Body of pancreas (tissue), 4 donors: ENCODE measurements at regions not wholly inside any gene's neighbourhood (a gene's known extent, or its start where the extent isn't known, plus 50 kb on each side); places are given as distances from the start of the nearest gene placed in this dataset.

Source experiments
- ATAC-seq: fragments of 150-250 bp; one replicate; pipeline ENCODE4 v1.9.1; 2016
- DNase-seq, 4 donors: peaks; one replicate each; pipeline ENCODE4 v3.0.0-alpha.2; 2019
- H3K27ac ChIP-seq, 4 donors: fragments of 200-600 bp; sonication (generic); 1 replicate in 3 of 4; 2 replicates in 1 of 4; pipeline versions ENCODE4 v1.5.1 to v1.6.1; 2016 to 2019; ENCODE audit warnings: mild to moderate bottlenecking in 1 of 4, mixed read lengths in 1 of 4, moderate library complexity in 1 of 4
- H3K27me3 ChIP-seq, 2 donors: fragments of 200-600 bp; sonication (generic); one replicate each; pipeline ENCODE4 v1.6.0; 2016; ENCODE audit warnings: mild to moderate bottlenecking in 1 of 2
- H3K36me3 ChIP-seq, 2 donors: fragments of 200-600 bp; sonication (generic); replicated peaks in 1 of 2; 2 replicates each; pipeline ENCODE4 v1.5.1; 2016; ENCODE audit warnings: low read depth in 2 of 2; ENCODE audit not compliant: insufficient read depth in 1 of 2
- H3K4me1 ChIP-seq: fragments of 200-600 bp; sonication (generic); one replicate; pipeline ENCODE4 v1.6.0; 2016
- H3K4me3 ChIP-seq, 2 donors: fragments of 200-600 bp; sonication (generic); 1 replicate in 1 of 2; 2 replicates in 1 of 2; pipeline ENCODE4 v1.5.1; 2016 to 2019
- H3K9me3 ChIP-seq, 3 donors: fragments of 200-600 bp; sonication (generic); 1 replicate in 2 of 3; 2 replicates in 1 of 3; pipeline ENCODE4 v1.5.1; 2016
- CTCF ChIP-seq, 7 experiments: fragments of 450-650 bp in 4 of 7; fragments of 200-600 bp in 3 of 7; sonication (generic) in 3 of 7; IDR thresholded peaks; one replicate each; pipeline ENCODE4 v1.5.1; 2016 to 2019; ENCODE audit warnings: antibody characterized with exemption in 7 of 7
- POLR2A ChIP-seq, 3 donors: fragments of 450-650 bp; IDR thresholded peaks; one replicate each; pipeline ENCODE4 v1.6.1; 2016; ENCODE audit warnings: antibody characterized with exemption in 3 of 3, mild to moderate bottlenecking in 2 of 3
- WGBS, 2 donors: methylation state at CpG; one replicate each; pipeline ENCODE4 v1.1.5; 2017; 5-methylcytosine and 5-hydroxymethylcytosine counted together
- intact Hi-C: fragments of 100-400 bp; cut with DNase I; formaldehyde crosslinking; loops from one replicate; pipeline ENCODE4 v1.15.1; 2023

- Histone ChIP-seq H3K36me3 (no peaks in the 10 kb centered on the region), H3K27me3 (no peaks in the 10 kb centered on the region), H3K4me3 (no peak overlapping the region), H3K4me1 (no peaks in the 10 kb centered on the region), H3K27ac (no peak overlapping the region), H3K9me3 (no peaks in the 10 kb centered on the region)
- intact Hi-C loops = no loop called here
- ATAC-seq (no peak), DNase-seq (no peak)
- TF ChIP-seq POLR2A (IDR thresholded peaks at IDR 0.05) (no peak), CTCF (IDR thresholded peaks at IDR 0.05) (no peak)
- 72 to 86% methylated on average over 2 of the region's 2 CpGs for WGBS, 2 donors
Observed at GRCh38 chr4:101655005-101655404, 135.5 kb upstream of the BANK1 start.

GRCh38 chr4:101651778-101652177 is 138.8 kb upstream of the BANK1 start:
- Histone ChIP-seq H3K4me1 (no peaks in the 10 kb centered on the region), H3K9me3 (no peaks in the 10 kb centered on the region), H3K4me3 (no peak overlapping the region), H3K27me3 (no peaks in the 10 kb centered on the region), H3K27ac (no peak overlapping the region), H3K36me3 (no peaks in the 10 kb centered on the region)
- no peak for ATAC-seq
- intact Hi-C loops = no loop called here
- DNase-seq = no peak
- WGBS, 2 donors = 28 to 47% methylated on average over 3 of the region's 3 CpGs
- TF ChIP-seq POLR2A (IDR thresholded peaks at IDR 0.05) = no peak
- TF ChIP-seq CTCF (IDR thresholded peaks at IDR 0.05) = no peak

- no peak for ATAC-seq
- Histone ChIP-seq H3K27me3 (no peaks in the 10 kb centered on the region), H3K4me1 (no peaks in the 10 kb centered on the region), H3K9me3 (no peaks in the 10 kb centered on the region), H3K4me3 (no peak overlapping the region), H3K27ac (no peak overlapping the region), H3K36me3 (no peaks in the 10 kb centered on the region)
- intact Hi-C loops = no loop called here
- WGBS, 2 donors = 67 to 71% methylated on average over 3 of the region's 3 CpGs
- no peak for DNase-seq
- TF ChIP-seq CTCF (IDR thresholded peaks at IDR 0.05) (no peak), POLR2A (IDR thresholded peaks at IDR 0.05) (no peak)
Observed at GRCh38 chr4:101649790-101650515, 140.6 kb upstream of the BANK1 start.

- Histone ChIP-seq H3K27me3 (no peaks in the 10 kb centered on the region), H3K36me3 (no peaks in the 10 kb centered on the region), H3K27ac (no peak overlapping the region), H3K4me3 (no peak overlapping the region), H3K4me1 (no peaks in the 10 kb centered on the region), H3K9me3 (no peaks in the 10 kb centered on the region)
- ATAC-seq = no peak
- TF ChIP-seq CTCF (IDR thresholded peaks at IDR 0.05) = no peak
- no peak for TF ChIP-seq POLR2A (IDR thresholded peaks at IDR 0.05)
- no peak for DNase-seq
- intact Hi-C loops = no loop called here
Observed at GRCh38 chr4:101647710-101648034, 142.9 kb upstream of the BANK1 start.

- no peaks in the 10 kb centered on the region for H3K27me3 ChIP-seq
- H3K9me3 ChIP-seq = no peaks in the 10 kb centered on the region
- TF ChIP-seq CTCF (IDR thresholded peaks at IDR 0.05) = no peak
- no peak for TF ChIP-seq POLR2A (IDR thresholded peaks at IDR 0.05)
- H3K27ac ChIP-seq = no peak overlapping the region
- H3K36me3 ChIP-seq = no peaks in the 10 kb centered on the region
- no peaks in the 10 kb centered on the region for H3K4me1 ChIP-seq
- WGBS, 2 donors = 73 to 86% methylated on average over 1 of the region's 1 CpG
- DNase-seq (no peak), ATAC-seq (no peak)
- intact Hi-C loops = no loop called here
- no peak overlapping the region for H3K4me3 ChIP-seq
Observed at GRCh38 chr4:101644516-101644915, 146.0 kb upstream of the BANK1 start.
